H1 (cell line): ENCODE measurements at regions not wholly inside any gene's neighbourhood (a gene's known extent, or its start where the extent isn't known, plus 50 kb on each side); places are given as distances from the start of the nearest gene placed in this dataset.

Experiments used
- CTCF ChIA-PET: fragments of 300-600 bp; sonication (Branson Sonifier 250); formaldehyde crosslinking; loops from one replicate; lab custom pipeline; 2021; ENCODE audit not compliant: partially characterized antibody; lab: Charles Lee
- POLR2A ChIA-PET: fragments of 300-600 bp; sonication (Branson Sonifier 250); formaldehyde crosslinking; loops from one replicate; lab custom pipeline; 2021; ENCODE audit warnings: inconsistent platforms; ENCODE audit not compliant: partially characterized antibody; lab: Charles Lee
- DNase-seq, 2 experiments: peaks; one replicate each; pipeline versions ENCODE4 v3.0.0 to v3.0.0-alpha.2; 2010 to 2022; ENCODE audit warnings: low spot score in 2 of 2, low read depth in 1 of 2, mixed read lengths in 1 of 2
- FAIRE-seq: peaks from 2 replicates; lab custom pipeline; 2011; peaks lifted over from hg19 to GRCh38; lab: Jason Lieb, UNC
- H2AFZ ChIP-seq: 2 replicates; pipeline ENCODE4 v1.8.1; 2012; ENCODE audit warnings: low read length, inconsistent platforms
- H2AK5ac ChIP-seq: 2 replicates; pipeline ENCODE4 v1.6.1; 2013; ENCODE audit warnings: low read depth, low read length
- H2BK120ac ChIP-seq: replicated peaks from 2 replicates; pipeline ENCODE3; 2013; ENCODE audit warnings: low read depth, low read length, inconsistent platforms
- H2BK12ac ChIP-seq: 2 replicates; pipeline ENCODE4 v1.6.1; 2013; ENCODE audit warnings: low read depth, low read length
- H2BK15ac ChIP-seq: 2 replicates; pipeline ENCODE4 v1.6.1; 2013; ENCODE audit warnings: low read length
- H2BK20ac ChIP-seq: 2 replicates; pipeline ENCODE4 v1.6.1; 2013; ENCODE audit warnings: low read length
- H2BK5ac ChIP-seq: 2 replicates; pipeline ENCODE4 v1.6.1; 2013; ENCODE audit warnings: low read depth, low read length
- H3K14ac ChIP-seq: 2 replicates; pipeline ENCODE4 v1.6.1; 2013; ENCODE audit warnings: inconsistent platforms; ENCODE audit not compliant: insufficient read length
- H3K18ac ChIP-seq: 2 replicates; pipeline ENCODE4 v1.6.1; 2013; ENCODE audit warnings: low read length; ENCODE audit errors: extremely low read depth
- H3K23ac ChIP-seq: 2 replicates; pipeline ENCODE4 v1.6.1; 2013; ENCODE audit warnings: inconsistent platforms; ENCODE audit not compliant: insufficient read length
- H3K23me2 ChIP-seq: 2 replicates; pipeline ENCODE4 v1.6.1; 2013; ENCODE audit warnings: low read depth, low read length
- H3K27ac ChIP-seq: 2 replicates; pipeline ENCODE4 v1.6.1; 2011; ENCODE audit warnings: low read depth, low read length, inconsistent platforms
- H3K27me3 ChIP-seq, 4 experiments: replicated peaks in 1 of 4; 1 replicate in 1 of 4; 2 replicates in 3 of 4; pipeline versions ENCODE4 v1.6.1 to v1.8.1; 2011 to 2013; ENCODE audit warnings: low read length in 3 of 4, mild to moderate bottlenecking in 3 of 4, inconsistent platforms in 2 of 4, mixed read lengths in 2 of 4, moderate library complexity in 1 of 4; ENCODE audit not compliant: control insufficient read depth in 3 of 4, insufficient read depth in 3 of 4; ENCODE audit errors: extremely low read depth in 1 of 4
- H3K36me3 ChIP-seq, 4 experiments: 2 replicates each; pipeline versions ENCODE4 v1.6.1 to v1.8.1; 2011 to 2013; ENCODE audit warnings: mild to moderate bottlenecking in 4 of 4, low read length in 3 of 4, moderate library complexity in 2 of 4, control low read depth in 1 of 4, inconsistent platforms in 1 of 4; ENCODE audit not compliant: insufficient read depth in 4 of 4, control insufficient read depth in 2 of 4
- H3K4ac ChIP-seq: replicated peaks from 2 replicates; pipeline ENCODE3; 2013; ENCODE audit warnings: low read length, low read depth, mixed read lengths, inconsistent platforms; ENCODE audit not compliant: insufficient read length
- H3K4me1 ChIP-seq, 4 experiments: replicated peaks in 1 of 4; 1 replicate in 1 of 4; 2 replicates in 3 of 4; pipeline versions ENCODE4 v1.6.1 to v1.8.1; 2011 to 2013; ENCODE audit warnings: low read length in 3 of 4, inconsistent platforms in 2 of 4, mixed read lengths in 1 of 4; ENCODE audit not compliant: insufficient read depth in 4 of 4, control insufficient read depth in 3 of 4
- H3K4me2 ChIP-seq, 2 experiments: 2 replicates each; pipeline versions ENCODE4 v1.6.1 to v1.8.1; 2011 to 2013; ENCODE audit warnings: low read depth in 2 of 2, low read length in 2 of 2, control low read depth in 1 of 2, inconsistent platforms in 1 of 2, mild to moderate bottlenecking in 1 of 2; ENCODE audit not compliant: insufficient read depth in 1 of 2
- H3K4me3 ChIP-seq, 4 experiments: fragments of 200-600, 300-600 bp in 1 of 4; sonication (generic), shearing (Covaris generic), sonication (Bioruptor Twin) in 1 of 4; 2 replicates each; pipeline versions ENCODE4 v1.5.1 to v1.8.1; 2011 to 2016; ENCODE audit warnings: low read length in 4 of 4, low read depth in 3 of 4, control low read depth in 2 of 4, inconsistent platforms in 2 of 4, mild to moderate bottlenecking in 2 of 4, mixed read lengths in 1 of 4, moderate library complexity in 1 of 4; ENCODE audit not compliant: insufficient read depth in 2 of 4; ENCODE audit errors: extremely low read depth in 1 of 4
- H3K56ac ChIP-seq: replicated peaks from 2 replicates; pipeline ENCODE3; 2013; ENCODE audit warnings: low read depth, mild to moderate bottlenecking, mixed read lengths, low read length, inconsistent platforms; ENCODE audit not compliant: insufficient read length
- H3K79me1 ChIP-seq: 2 replicates; pipeline ENCODE4 v1.6.1; 2013; ENCODE audit warnings: low read depth, low read length, control low read depth
- H3K79me2 ChIP-seq, 2 experiments: 2 replicates each; pipeline versions ENCODE4 v1.6.1 to v1.8.1; 2012 to 2013; ENCODE audit warnings: low read length in 2 of 2, mild to moderate bottlenecking in 2 of 2, inconsistent platforms in 1 of 2; ENCODE audit not compliant: insufficient read depth in 2 of 2, control insufficient read depth in 1 of 2
- H3K9ac ChIP-seq, 4 experiments: replicated peaks in 1 of 4; 1 replicate in 1 of 4; 2 replicates in 3 of 4; pipeline versions ENCODE4 v1.6.1 to v1.8.1; 2011 to 2013; ENCODE audit warnings: low read depth in 3 of 4, low read length in 3 of 4, control low read depth in 2 of 4, mild to moderate bottlenecking in 2 of 4, moderate library complexity in 2 of 4, inconsistent platforms in 1 of 4; ENCODE audit errors: extremely low read depth in 1 of 4
- H3K9me3 ChIP-seq, 2 experiments: 2 replicates each; pipeline versions ENCODE4 v1.6.1 to v1.8.1; 2012 to 2013; ENCODE audit warnings: mild to moderate bottlenecking in 2 of 2, moderate library complexity in 2 of 2, control low read depth in 1 of 2, inconsistent platforms in 1 of 2, low read depth in 1 of 2, low read length in 1 of 2, mixed read lengths in 1 of 2; ENCODE audit not compliant: insufficient read depth in 2 of 2
- H4K20me1 ChIP-seq, 2 experiments: replicated peaks in 1 of 2; 2 replicates each; pipeline versions ENCODE3 to v1.8.1; 2011 to 2013; ENCODE audit warnings: inconsistent platforms in 2 of 2, low read length in 2 of 2, mild to moderate bottlenecking in 1 of 2; ENCODE audit not compliant: insufficient read depth in 2 of 2, control insufficient read depth in 1 of 2
- H4K5ac ChIP-seq: 2 replicates; pipeline ENCODE4 v1.6.1; 2013; ENCODE audit warnings: low read length, low read depth, mixed read lengths, inconsistent platforms; ENCODE audit not compliant: insufficient read length
- H4K8ac ChIP-seq: 2 replicates; pipeline ENCODE4 v1.8.0; 2013; ENCODE audit warnings: mild to moderate bottlenecking, moderate library complexity, low read length, inconsistent platforms; ENCODE audit not compliant: insufficient read depth; ENCODE audit errors: extremely low read depth
- H4K91ac ChIP-seq: replicated peaks from 2 replicates; pipeline ENCODE3; 2013; ENCODE audit warnings: low read length, mixed read lengths, inconsistent platforms; ENCODE audit not compliant: insufficient read length
- ASH2L ChIP-seq: fragments of 200-600, 300-600 bp; sonication (generic); IDR thresholded peaks from one replicate; pipeline ENCODE4 v1.7.1; 2017; ENCODE audit warnings: low read length
- BACH1 ChIP-seq: IDR thresholded peaks from 2 replicates; pipeline ENCODE4 v1.6.1; 2012; ENCODE audit warnings: low read length, improper control_type of control experiment
- CHD1 ChIP-seq: IDR thresholded peaks from 2 replicates; pipeline ENCODE4 v1.6.1; 2012; ENCODE audit warnings: low read depth, low read length, improper control_type of control experiment
- NANOG ChIP-seq: IDR thresholded peaks from 2 replicates; pipeline ENCODE4 v1.6.1; 2011; ENCODE audit warnings: low read length, low read depth, mild to moderate bottlenecking, inconsistent platforms; ENCODE audit not compliant: insufficient read depth, poor library complexity, severe bottlenecking
- NRF1 ChIP-seq: IDR thresholded peaks from 2 replicates; pipeline ENCODE4 v1.6.1; 2011; ENCODE audit warnings: mild to moderate bottlenecking, low read depth, low read length, improper control_type of control experiment
- POU5F1 ChIP-seq: IDR thresholded peaks from 2 replicates; pipeline ENCODE4 v1.6.1; 2011; ENCODE audit warnings: low read depth, mild to moderate bottlenecking, low read length, moderate library complexity
- SIN3A ChIP-seq, 2 experiments: IDR thresholded peaks in 1 of 2; conservative IDR thresholded peaks in 1 of 2; 2 replicates each; pipeline ENCODE4 v1.6.1; 2011 to 2012; ENCODE audit warnings: low read length in 2 of 2, improper control_type of control experiment in 1 of 2, low read depth in 1 of 2, mild to moderate bottlenecking in 1 of 2
- SP1 ChIP-seq: IDR thresholded peaks from 2 replicates; pipeline ENCODE4 v1.6.1; 2011; ENCODE audit warnings: low read depth, low read length
- TAF7 ChIP-seq: optimal IDR thresholded peaks from 2 replicates; pipeline ENCODE3; 2011; ENCODE audit warnings: low read depth, mild to moderate bottlenecking, inconsistent platforms, low read length, moderate library complexity, borderline replicate concordance
- TBP ChIP-seq: IDR thresholded peaks from 2 replicates; pipeline ENCODE4 v1.6.1; 2011; ENCODE audit warnings: low read depth, low read length, improper control_type of control experiment
- YY1 ChIP-seq: IDR thresholded peaks from 2 replicates; pipeline ENCODE4 v1.6.1; 2011; ENCODE audit warnings: low read depth, mild to moderate bottlenecking, low read length
- TF ChIP-seq, protein P1 (sequence below): IDR thresholded peaks from 2 replicates; pipeline ENCODE4 v1.6.1; 2011; ENCODE audit warnings: low read depth, mild to moderate bottlenecking, low read length; ENCODE audit not compliant: insufficient read depth
- TF ChIP-seq, protein P2 (sequence below): IDR thresholded peaks from 2 replicates; pipeline ENCODE4 v1.6.1; 2012; ENCODE audit warnings: inconsistent platforms

DNA sequence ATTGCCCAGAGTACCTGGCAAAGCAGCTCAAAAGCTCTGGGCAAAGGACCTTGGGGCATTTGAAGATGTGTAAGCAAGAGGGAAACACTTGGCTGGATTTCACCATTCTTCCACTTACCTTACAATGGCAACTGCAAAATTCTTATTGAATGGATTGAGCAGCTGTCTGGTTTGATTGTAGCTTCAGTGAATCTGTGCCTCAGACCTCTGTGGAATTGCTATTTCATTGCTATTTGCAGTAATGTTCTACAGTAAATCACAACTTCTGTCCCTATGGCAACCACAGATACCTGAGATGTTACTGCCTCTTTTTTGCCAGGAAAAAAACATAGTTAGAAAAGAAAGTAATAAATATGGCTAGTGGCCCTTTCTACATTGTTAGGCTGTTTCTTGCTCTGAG is 519.5 kb downstream of the SUCLA2 start:
- Histone ChIP-seq H2BK20ac (no peak overlapping the region), H3K4me1 (no peaks in the 10 kb centered on the region), H2BK120ac (no peak overlapping the region), H3K27ac (no peak overlapping the region), H2BK12ac (no peak overlapping the region), H3K4ac (no peak overlapping the region), H3K56ac (no peak overlapping the region), H3K18ac (no peak overlapping the region), H2AFZ (no peak overlapping the region), H3K14ac (no peak overlapping the region), H3K79me1 (no peaks in the 10 kb centered on the region), H4K8ac (no peak overlapping the region), H3K9me3 (no peaks in the 10 kb centered on the region), H2BK15ac (no peak overlapping the region), H3K4me3 (no peak overlapping the region), H2BK5ac (no peak overlapping the region), H2AK5ac (no peak overlapping the region), H4K20me1 (no peaks in the 10 kb centered on the region), H3K79me2 (no peaks in the 10 kb centered on the region), H3K23ac (no peak overlapping the region), H4K91ac (no peak overlapping the region), H3K9ac (no peak overlapping the region), H3K4me2 (no peak overlapping the region), H3K36me3 (no peaks in the 10 kb centered on the region), H4K5ac (no peak overlapping the region), H3K27me3 (no peaks in the 10 kb centered on the region), H3K23me2 (no peaks in the 10 kb centered on the region; the same call in 1 of the 2 replicates)
- POLR2A ChIA-PET = no interaction called here
- DNase-seq (no peak), FAIRE-seq (no peak)
- CTCF ChIA-PET = no interaction called here
- TF ChIP-seq, protein P1, sequence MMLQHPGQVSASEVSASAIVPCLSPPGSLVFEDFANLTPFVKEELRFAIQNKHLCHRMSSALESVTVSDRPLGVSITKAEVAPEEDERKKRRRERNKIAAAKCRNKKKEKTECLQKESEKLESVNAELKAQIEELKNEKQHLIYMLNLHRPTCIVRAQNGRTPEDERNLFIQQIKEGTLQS = no peak
- no peak for TF ChIP-seq ASH2L
- TF ChIP-seq TAF7 = no peak
- TF ChIP-seq BACH1 = no peak
- TF ChIP-seq POU5F1 = no peak
- TF ChIP-seq SP1 = no peak
- no peak for TF ChIP-seq CHD1
- TF ChIP-seq, protein P2, sequence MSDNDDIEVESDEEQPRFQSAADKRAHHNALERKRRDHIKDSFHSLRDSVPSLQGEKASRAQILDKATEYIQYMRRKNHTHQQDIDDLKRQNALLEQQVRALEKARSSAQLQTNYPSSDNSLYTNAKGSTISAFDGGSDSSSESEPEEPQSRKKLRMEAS = no peak
- TF ChIP-seq TBP = no peak
- TF ChIP-seq NANOG = no peak
- TF ChIP-seq YY1 = no peak
- TF ChIP-seq SIN3A (conservative IDR thresholded peaks at IDR 0.05 in 1 of 2, IDR thresholded peaks at IDR 0.05 in 1 of 2; ENCODE audit: low read depth in 1 of 2, low read length in 2 of 2) = no peak
- no peak for TF ChIP-seq NRF1
